Ishikawa (cell line): ENCODE measurements at regions not wholly inside any gene's neighbourhood (a gene's known extent, or its start where the extent isn't known, plus 50 kb on each side); places are given as distances from the start of the nearest gene placed in this dataset.
A peak's percentile ranks its signal among the peaks of the same experiment; 100 is the strongest.

ENCODE experiments used
- CEBPB ChIP-seq: IDR thresholded peaks from 2 replicates; pipeline ENCODE4 v1.6.1; 2012
- EGR1 ChIP-seq: IDR thresholded peaks from 2 replicates; pipeline ENCODE4 v1.6.1; 2012
- FOXM1 ChIP-seq: IDR thresholded peaks from 2 replicates; pipeline ENCODE4 v1.6.1; 2012; ENCODE audit warnings: low read depth, borderline replicate concordance
- NFIC ChIP-seq: IDR thresholded peaks from 2 replicates; pipeline ENCODE4 v1.6.1; 2012
- RAD21 ChIP-seq: IDR thresholded peaks from 2 replicates; pipeline ENCODE4 v1.6.1; 2012; ENCODE audit warnings: low read depth
- REST ChIP-seq: IDR thresholded peaks from 2 replicates; pipeline ENCODE4 v1.6.1; 2012; ENCODE audit warnings: low read depth, mild to moderate bottlenecking
- TAF1 ChIP-seq: IDR thresholded peaks from 2 replicates; pipeline ENCODE4 v1.6.1; 2012; ENCODE audit warnings: low read depth, mild to moderate bottlenecking
- YY1 ChIP-seq: IDR thresholded peaks from 2 replicates; pipeline ENCODE4 v1.6.1; 2012; ENCODE audit warnings: low read depth
- ZBTB7A ChIP-seq: IDR thresholded peaks from 2 replicates; pipeline ENCODE4 v1.6.1; 2012; ENCODE audit warnings: low read depth
- TF ChIP-seq, protein P1 (sequence below): IDR thresholded peaks from 2 replicates; pipeline ENCODE4 v1.6.1; 2012

GRCh38 chr2:225937625-225938187 is 538.2 kb downstream of the NYAP2 start:
- TF ChIP-seq YY1 (no peak), ZBTB7A (no peak), RAD21 (no peak), TAF1 (no peak), EGR1 (no peak), FOXM1 (no peak), NFIC (no peak), CEBPB (no peak), REST (peak; percentile 88)
- TF ChIP-seq, protein P1, sequence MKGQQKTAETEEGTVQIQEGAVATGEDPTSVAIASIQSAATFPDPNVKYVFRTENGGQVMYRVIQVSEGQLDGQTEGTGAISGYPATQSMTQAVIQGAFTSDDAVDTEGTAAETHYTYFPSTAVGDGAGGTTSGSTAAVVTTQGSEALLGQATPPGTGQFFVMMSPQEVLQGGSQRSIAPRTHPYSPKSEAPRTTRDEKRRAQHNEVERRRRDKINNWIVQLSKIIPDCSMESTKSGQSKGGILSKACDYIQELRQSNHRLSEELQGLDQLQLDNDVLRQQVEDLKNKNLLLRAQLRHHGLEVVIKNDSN, result no peak
